Anterior cingulate cortex (tissue), 58 donors: ENCODE measurements at regions not wholly inside any gene's neighbourhood (a gene's known extent, or its start where the extent isn't known, plus 50 kb on each side); places are given as distances from the start of the nearest gene placed in this dataset.

Source experiments
- DNase-seq, 58 donors: peaks; one replicate each; lab custom pipeline; 2025; lab: John Stamatoyannopoulos, UW

- DNase-seq: no peak
Observed at GRCh38 chr7:84264396-84264795, 69.8 kb upstream of the SEMA3A start.

- DNase-seq: no peak
Observed at GRCh38 chr7:84263106-84263505, 68.5 kb upstream of the SEMA3A start.

- DNase-seq: no peak
Observed at GRCh38 chr7:84261509-84261908, 66.9 kb upstream of the SEMA3A start.

GRCh38 chr7:84258628-84259027 is 64.0 kb upstream of the SEMA3A start:
- no peak for DNase-seq

- DNase-seq: no peak
Observed at GRCh38 chr7:84256571-84256971, 62.0 kb upstream of the SEMA3A start.

- DNase-seq: no peak
Observed at GRCh38 chr7:84251277-84251781, 56.7 kb upstream of the SEMA3A start.

GRCh38 chr7:84250452-84250851 is 55.9 kb upstream of the SEMA3A start:
- DNase-seq: no peak

- no peak for DNase-seq
Observed at GRCh38 chr7:84249656-84250055, 55.1 kb upstream of the SEMA3A start.

- no peak for DNase-seq
Observed at GRCh38 chr7:84248843-84249242, 54.3 kb upstream of the SEMA3A start.

- no peak for DNase-seq
Observed at GRCh38 chr7:84248267-84248666, 53.7 kb upstream of the SEMA3A start.

GRCh38 chr7:84247591-84247990 is 53.0 kb upstream of the SEMA3A start:
- no peak for DNase-seq

- DNase-seq: no peak
Observed at GRCh38 chr7:84245835-84246234, 51.2 kb upstream of the SEMA3A start.
